GM12873 (cell line): ENCODE measurements at regions not wholly inside any gene's neighbourhood (a gene's known extent, or its start where the extent isn't known, plus 50 kb on each side); places are given as distances from the start of the nearest gene placed in this dataset.

Experiments used
- TF ChIP-seq, protein P1 (sequence below): IDR thresholded peaks from 2 replicates; pipeline ENCODE4 v1.5.1; 2012; ENCODE audit warnings: low read depth, mild to moderate bottlenecking, moderate library complexity, low read length, control low read depth; ENCODE audit not compliant: insufficient read depth; ENCODE audit errors: missing control alignments

DNA sequence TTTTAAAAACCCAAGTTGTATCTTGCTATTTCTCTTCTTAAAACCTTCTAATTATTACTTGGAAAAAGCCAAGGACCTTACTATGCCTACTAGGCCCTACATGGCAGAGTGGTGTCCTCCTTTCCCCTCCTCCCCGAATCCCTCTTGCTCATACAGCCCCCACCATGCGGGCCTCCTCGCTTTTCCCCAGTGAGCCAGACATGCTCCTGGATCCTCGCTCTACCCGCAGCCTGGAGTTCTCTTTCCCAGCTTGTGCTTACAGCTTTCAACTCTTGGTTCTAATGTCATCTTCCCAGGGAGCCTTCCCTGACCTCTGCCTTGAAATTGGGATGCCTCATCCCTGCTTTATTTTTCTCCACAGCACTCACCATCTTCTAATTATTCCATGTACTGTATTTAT is 111.8 kb upstream of the TLE3 start:
- TF ChIP-seq, protein P1, sequence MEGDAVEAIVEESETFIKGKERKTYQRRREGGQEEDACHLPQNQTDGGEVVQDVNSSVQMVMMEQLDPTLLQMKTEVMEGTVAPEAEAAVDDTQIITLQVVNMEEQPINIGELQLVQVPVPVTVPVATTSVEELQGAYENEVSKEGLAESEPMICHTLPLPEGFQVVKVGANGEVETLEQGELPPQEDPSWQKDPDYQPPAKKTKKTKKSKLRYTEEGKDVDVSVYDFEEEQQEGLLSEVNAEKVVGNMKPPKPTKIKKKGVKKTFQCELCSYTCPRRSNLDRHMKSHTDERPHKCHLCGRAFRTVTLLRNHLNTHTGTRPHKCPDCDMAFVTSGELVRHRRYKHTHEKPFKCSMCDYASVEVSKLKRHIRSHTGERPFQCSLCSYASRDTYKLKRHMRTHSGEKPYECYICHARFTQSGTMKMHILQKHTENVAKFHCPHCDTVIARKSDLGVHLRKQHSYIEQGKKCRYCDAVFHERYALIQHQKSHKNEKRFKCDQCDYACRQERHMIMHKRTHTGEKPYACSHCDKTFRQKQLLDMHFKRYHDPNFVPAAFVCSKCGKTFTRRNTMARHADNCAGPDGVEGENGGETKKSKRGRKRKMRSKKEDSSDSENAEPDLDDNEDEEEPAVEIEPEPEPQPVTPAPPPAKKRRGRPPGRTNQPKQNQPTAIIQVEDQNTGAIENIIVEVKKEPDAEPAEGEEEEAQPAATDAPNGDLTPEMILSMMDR = no peak

DNA sequence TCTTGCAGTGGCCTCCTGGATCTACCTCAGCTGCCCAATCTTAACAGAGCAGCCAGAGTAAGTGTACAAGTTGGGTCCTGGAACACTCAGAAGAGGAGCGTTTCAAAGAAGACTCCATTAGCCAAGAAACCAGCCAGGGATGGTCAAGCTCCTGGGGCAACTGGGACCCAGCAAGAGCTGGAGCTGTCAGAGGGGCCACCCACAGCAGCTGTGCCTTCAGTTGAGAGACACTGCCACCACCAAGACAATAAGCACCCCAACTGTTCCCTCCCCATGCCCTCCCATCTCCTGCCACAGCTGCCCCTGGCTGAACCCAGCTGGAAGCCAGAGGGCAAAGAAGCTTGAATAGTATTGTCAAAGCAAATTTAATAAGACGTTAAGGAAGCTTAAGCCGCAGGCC is 110.6 kb upstream of the TLE3 start:
- TF ChIP-seq, protein P1 = no peak

DNA sequence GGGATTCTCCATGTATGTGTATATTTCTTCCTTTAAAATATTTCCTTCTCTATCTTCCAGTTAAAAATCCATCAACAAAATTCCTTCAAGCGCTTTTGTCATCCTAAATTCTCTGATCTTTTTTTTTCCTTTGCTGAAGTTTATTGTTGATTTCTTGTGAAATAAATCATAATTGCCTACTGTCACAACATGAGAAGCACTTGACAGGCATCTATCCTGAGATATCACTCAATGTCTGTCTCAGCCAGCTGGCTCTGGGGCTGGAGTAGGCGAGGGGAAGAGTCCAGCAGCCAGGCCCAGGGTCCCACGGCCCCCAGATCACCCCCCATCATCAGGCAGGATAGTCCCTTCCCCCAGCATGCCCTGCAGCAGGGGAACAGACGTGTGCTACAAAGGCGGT is 109.0 kb upstream of the TLE3 start:
- TF ChIP-seq, protein P1 = no peak

DNA sequence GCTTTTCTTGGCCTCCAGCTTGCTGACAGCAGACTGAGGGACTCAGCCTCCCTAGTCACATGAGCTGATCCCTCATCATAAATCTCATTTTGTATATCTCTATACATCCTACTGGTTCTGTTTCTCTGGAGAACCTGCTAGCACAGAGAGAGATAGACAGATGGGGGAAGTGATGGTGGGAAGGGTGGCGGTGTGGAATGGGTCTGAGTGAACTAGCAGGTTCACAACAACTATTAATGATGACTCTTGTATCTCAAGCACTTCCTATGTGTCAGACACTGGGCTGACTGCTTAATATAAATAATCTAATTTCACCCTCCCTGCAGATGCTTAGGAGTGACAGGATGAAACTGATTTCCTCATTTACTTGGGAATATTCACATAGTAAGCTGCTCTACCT is 106.9 kb upstream of the TLE3 start:
- TF ChIP-seq, protein P1 = no peak

DNA sequence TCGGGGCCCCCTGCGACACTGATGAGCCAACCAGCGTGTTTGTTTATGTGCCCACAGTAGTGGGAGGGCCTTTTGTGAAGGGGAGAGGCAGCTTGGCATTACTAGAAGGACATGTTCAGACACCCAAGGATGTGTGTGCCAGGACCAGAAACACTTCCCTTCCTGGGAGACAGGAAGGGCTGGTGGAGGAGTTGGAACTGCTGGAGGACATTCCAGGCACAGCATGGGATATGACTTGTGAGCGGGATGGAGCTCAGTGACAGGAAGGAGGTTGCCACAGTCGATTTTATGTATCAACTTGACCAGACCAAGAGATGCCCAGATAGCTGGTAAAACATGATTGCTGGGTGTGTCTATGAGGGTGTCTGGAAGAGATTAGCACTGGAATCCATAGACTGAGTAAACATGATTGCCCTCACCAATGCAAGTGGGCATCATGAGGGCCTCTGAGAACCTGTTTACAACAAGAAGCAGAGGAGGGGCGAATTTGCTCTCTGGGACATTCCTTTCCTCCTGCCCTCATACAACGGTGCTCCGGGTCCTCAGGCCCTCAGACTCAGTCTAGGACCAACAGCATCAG is 106.4 kb upstream of the TLE3 start:
- TF ChIP-seq, protein P1 = no peak

DNA sequence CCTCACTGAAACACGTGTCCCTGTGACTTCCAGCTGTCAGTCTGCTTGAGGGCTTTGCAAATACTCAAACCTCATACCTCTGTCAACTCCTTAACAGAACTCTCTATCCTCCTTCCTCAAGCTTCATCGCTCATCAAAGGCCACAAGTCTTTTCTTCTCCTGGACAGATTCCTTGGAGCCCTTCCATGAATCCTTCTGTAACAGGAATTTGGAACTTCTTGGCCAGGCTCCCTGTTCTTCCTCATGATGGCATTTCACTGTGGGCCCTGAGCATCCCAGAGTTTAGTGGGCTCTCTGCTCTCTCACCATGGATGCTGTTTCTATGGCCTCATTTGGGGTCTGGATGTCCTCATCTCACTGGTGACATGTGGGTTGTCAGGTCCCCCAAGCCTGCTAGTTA is 105.0 kb upstream of the TLE3 start:
- TF ChIP-seq, protein P1 = no peak

DNA sequence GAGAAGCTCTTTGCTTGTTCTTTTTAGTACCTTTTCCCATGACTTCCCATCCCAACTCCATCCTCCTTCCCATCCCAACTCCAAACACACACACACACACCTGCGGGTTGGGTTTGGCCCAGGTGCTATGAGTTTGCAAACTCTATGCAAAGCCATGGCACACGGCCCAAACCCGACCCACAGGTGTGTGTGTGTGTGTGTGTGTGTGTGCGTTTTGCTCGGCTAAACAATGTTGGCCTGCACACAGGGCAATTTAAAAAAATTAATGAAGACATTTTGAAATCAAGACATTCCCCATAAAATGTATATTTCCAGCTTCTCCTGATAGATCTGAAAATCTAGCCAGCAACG is 103.7 kb upstream of the TLE3 start:
- TF ChIP-seq, protein P1 = no peak
